ENCODE measurements at regions not wholly inside any gene's neighbourhood (a gene's known extent, or its start where the extent isn't known, plus 50 kb on each side); places are given as distances from the start of the nearest gene placed in this dataset.
"Not testable (repeated sequence)": the region's sequence is repeated elsewhere in the genome, so short reads cannot be mapped to it uniquely, and the experiment has no call there.

DNA sequence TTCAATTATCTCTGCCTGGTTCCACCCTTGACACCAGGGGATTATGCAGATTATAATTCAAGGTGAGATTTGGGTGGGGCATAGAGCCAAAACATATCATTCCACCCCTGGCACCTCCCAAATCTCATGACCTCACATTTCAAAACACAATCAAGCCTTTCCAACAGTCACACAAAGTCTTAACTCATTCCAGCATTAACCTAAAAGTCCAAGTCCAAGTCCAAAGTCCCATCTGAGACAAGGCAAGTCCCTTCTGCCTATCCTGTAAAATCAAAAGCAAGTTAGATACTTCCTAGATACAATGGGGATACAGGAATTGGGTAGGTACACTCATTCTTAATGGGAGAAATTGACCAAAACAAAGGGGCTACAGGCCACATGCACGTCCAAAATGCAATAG, 73.7 kb upstream of the SLC24A3 start:
- TF ChIP-seq, protein P1, sequence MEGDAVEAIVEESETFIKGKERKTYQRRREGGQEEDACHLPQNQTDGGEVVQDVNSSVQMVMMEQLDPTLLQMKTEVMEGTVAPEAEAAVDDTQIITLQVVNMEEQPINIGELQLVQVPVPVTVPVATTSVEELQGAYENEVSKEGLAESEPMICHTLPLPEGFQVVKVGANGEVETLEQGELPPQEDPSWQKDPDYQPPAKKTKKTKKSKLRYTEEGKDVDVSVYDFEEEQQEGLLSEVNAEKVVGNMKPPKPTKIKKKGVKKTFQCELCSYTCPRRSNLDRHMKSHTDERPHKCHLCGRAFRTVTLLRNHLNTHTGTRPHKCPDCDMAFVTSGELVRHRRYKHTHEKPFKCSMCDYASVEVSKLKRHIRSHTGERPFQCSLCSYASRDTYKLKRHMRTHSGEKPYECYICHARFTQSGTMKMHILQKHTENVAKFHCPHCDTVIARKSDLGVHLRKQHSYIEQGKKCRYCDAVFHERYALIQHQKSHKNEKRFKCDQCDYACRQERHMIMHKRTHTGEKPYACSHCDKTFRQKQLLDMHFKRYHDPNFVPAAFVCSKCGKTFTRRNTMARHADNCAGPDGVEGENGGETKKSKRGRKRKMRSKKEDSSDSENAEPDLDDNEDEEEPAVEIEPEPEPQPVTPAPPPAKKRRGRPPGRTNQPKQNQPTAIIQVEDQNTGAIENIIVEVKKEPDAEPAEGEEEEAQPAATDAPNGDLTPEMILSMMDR (IDR thresholded peaks at IDR 0.05; ENCODE audit: borderline replicate concordance, insufficient read depth, low read depth, low read length) = no peak
- no peak overlapping the region for H3K4me3 ChIP-seq (ENCODE audit: low read depth, low read length)

DNA sequence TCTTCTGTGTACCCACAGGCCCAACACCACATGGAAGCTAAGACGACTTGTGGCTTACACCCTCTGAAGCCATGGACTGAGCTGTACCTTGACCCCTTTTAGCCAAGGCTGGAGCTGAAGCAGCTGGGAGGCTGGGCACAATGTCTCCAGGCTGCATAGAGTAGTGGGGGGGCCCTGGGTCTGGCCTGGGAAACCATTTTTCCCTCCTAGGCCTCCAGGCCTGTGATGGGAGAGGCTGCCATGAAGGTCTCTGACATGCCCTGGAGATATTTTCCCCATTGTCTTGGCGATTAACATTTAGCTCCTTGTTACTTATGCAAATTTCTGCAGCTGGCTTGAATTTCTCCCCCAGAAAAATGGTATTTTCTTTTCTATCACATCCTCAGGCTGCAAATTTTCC, 72.9 kb upstream of the SLC24A3 start:
- not testable (repeated sequence) for H3K4me3 ChIP-seq (ENCODE audit: low read depth, low read length)

GRCh38 chr20:19141998-19142397, 70.4 kb upstream of the SLC24A3 start:
- TF ChIP-seq, protein P1 (IDR thresholded peaks at IDR 0.05; ENCODE audit: borderline replicate concordance, insufficient read depth, low read depth, low read length) = no peak
- no peak overlapping the region for H3K4me3 ChIP-seq (ENCODE audit: low read depth, low read length)

DNA sequence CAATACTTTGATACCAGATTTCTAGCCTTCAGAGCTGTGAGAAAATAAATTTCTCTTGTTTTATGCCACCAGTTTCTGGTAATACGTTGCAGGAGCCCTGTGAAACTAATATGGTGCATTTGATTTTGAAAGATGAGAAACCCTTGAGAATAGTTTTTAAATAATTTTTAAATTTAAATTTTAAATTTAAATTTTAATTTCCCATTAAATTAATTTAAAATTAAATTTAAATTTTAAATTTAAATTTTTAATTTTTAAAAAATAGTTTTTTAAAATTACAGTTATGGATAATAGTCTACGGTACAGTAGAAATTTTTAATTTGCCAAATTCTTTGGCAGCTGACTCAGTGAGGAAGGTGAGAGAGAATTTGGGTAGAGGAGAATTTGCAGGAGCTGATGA, 68.6 kb upstream of the SLC24A3 start:
- TF ChIP-seq, protein P1 (IDR thresholded peaks at IDR 0.05; ENCODE audit: borderline replicate concordance, insufficient read depth, low read depth, low read length) = no peak
- H3K4me3 ChIP-seq (ENCODE audit: low read depth, low read length) = no peak overlapping the region

GRCh38 chr20:19161336-19161735, 51.1 kb upstream of the SLC24A3 start:
- TF ChIP-seq, protein P1 (IDR thresholded peaks at IDR 0.05; ENCODE audit: borderline replicate concordance, insufficient read depth, low read depth, low read length) = no peak
- H3K4me3 ChIP-seq (ENCODE audit: low read depth, low read length) = no peak overlapping the region
